ENCODE measurements at regions not wholly inside any gene's neighbourhood (a gene's known extent, or its start where the extent isn't known, plus 50 kb on each side); places are given as distances from the start of the nearest gene placed in this dataset.
"Not testable (repeated sequence)": the region's sequence is repeated elsewhere in the genome, so short reads cannot be mapped to it uniquely, and the experiment has no call there.

DNA sequence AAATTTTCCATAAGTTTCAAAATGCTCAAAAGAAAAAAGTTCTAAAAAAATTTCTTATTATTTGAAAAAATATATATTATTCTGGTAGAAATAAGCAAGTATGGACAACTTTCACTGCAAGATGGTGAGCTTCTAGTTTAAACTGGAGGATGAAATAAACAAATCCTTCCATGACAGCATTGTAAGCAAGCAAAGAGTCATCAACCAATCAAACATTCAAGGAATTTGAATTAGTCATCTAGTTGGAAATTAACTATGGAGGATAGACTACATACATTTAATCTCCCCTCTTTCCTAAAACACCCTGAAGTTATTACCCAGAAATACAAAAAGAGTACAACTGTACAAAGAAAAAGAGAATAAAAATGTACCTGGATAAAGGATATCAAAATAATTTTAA is 51.0 kb upstream of the IRX5 start:
- Histone ChIP-seq H3K4me1 (no peaks in the 10 kb centered on the region), H3K36me3 (no peaks in the 10 kb centered on the region), H3K27me3 (no peaks in the 10 kb centered on the region), H3K9me3 (no peaks in the 10 kb centered on the region), H3K27ac (no peak overlapping the region), H3K4me3 (no peak overlapping the region)
- TF ChIP-seq POLR2A (IDR thresholded peaks at IDR 0.05) = no peak
- no peak for TF ChIP-seq EP300 (IDR thresholded peaks at IDR 0.05)
- TF ChIP-seq, protein P1, sequence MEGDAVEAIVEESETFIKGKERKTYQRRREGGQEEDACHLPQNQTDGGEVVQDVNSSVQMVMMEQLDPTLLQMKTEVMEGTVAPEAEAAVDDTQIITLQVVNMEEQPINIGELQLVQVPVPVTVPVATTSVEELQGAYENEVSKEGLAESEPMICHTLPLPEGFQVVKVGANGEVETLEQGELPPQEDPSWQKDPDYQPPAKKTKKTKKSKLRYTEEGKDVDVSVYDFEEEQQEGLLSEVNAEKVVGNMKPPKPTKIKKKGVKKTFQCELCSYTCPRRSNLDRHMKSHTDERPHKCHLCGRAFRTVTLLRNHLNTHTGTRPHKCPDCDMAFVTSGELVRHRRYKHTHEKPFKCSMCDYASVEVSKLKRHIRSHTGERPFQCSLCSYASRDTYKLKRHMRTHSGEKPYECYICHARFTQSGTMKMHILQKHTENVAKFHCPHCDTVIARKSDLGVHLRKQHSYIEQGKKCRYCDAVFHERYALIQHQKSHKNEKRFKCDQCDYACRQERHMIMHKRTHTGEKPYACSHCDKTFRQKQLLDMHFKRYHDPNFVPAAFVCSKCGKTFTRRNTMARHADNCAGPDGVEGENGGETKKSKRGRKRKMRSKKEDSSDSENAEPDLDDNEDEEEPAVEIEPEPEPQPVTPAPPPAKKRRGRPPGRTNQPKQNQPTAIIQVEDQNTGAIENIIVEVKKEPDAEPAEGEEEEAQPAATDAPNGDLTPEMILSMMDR (IDR thresholded peaks at IDR 0.05) = no peak
- TF ChIP-seq POLR2AphosphoS5 (IDR thresholded peaks at IDR 0.05) = no peak
- DNase-seq (ENCODE audit: low spot score in 2 of 2) = no peak

DNA sequence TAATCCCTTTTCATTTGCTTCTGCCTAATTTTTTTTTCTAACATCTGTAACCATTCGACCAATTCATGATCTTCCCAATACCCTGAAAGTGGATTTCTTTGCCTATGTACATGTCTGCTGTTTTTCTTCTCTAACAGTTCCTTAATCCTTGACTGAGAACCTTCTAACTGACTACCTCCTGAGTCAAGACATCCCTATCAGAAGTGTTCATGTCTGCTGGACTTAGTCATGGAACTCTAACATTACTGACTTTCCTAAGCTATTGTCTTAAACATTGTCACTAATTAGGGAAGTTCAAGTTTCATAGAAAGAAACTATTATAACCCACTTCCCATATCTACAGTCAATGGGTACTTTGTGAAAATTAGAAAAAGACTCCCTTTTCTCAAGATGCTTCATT is 52.4 kb upstream of the IRX5 start:
- Histone ChIP-seq H3K27ac (no peak overlapping the region), H3K4me1 (no peaks in the 10 kb centered on the region), H3K36me3 (no peaks in the 10 kb centered on the region), H3K9me3 (no peaks in the 10 kb centered on the region), H3K27me3 (no peaks in the 10 kb centered on the region), H3K4me3 (no peak overlapping the region)
- TF ChIP-seq POLR2A (IDR thresholded peaks at IDR 0.05) (no peak), EP300 (IDR thresholded peaks at IDR 0.05) (no peak), POLR2AphosphoS5 (IDR thresholded peaks at IDR 0.05) (no peak)
- TF ChIP-seq, protein P1 (IDR thresholded peaks at IDR 0.05) = no peak
- 74% methylated on average over 1 of the region's 1 CpG for WGBS
- no peak for DNase-seq (ENCODE audit: low spot score in 2 of 2)

DNA sequence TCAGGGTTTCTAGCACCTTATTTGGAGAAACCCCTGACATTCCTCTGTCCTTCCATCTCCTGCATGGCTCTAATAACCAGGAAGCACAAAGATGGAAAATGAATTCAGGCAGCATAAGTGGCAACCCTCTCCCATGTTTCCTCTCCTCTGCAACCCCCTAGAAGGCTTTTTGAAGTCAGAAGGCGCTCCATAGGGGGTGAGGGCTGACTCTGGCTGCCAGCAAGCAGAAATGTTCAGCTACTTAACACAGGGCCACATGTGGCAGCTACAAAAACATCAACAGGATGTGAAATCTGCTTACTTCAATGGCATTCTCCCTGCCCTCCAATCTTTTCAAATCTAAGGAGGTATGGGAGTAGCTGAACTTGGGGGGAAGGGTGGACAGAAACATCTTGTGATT is 55.2 kb upstream of the IRX5 start:
- no peak for DNase-seq (ENCODE audit: low spot score in 2 of 2)

DNA sequence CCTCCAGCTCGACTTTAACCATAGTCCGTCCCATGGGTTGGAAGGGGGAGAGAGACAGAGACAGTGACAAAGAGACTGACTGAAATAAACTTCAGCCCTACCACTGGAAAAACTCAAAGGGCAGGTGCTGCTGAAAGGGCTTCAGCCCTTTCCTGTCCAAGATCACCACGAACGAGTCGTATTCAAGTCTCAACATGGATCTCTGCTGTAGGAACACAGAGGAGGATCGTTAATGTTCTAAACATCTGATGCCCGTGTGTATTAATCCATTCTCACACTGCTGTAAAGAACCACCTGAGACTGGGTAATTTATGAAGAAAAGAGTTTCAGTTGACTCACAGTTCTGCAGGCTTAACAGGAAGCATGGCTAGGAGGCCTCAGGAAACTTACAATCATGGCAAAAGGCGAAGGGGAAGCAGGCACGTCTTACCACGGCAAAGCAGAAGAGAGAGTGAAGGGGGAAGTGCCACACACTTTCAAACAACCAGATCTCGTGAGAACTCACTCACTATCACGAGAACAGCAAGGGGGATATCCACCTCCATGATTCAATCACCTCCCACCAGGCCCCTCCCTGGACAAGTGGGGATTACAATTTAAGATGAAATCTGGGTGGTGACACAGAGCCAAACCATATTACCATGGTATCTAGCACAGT is 56.8 kb upstream of the IRX5 start:
- not testable (repeated sequence) for H3K27ac ChIP-seq; DNase-seq (ENCODE audit: low spot score in 2 of 2); H3K9me3 ChIP-seq; H3K36me3 ChIP-seq; H3K4me1 ChIP-seq; H3K27me3 ChIP-seq; H3K4me3 ChIP-seq
- WGBS = 72% methylated on average over 12 of the region's 12 CpGs

More for the DNA sequence above, 55.2 kb upstream of the IRX5 start:
- H3K36me3 ChIP-seq = no peaks in the 10 kb centered on the region
- H3K9me3 ChIP-seq = no peaks in the 10 kb centered on the region
- H3K4me1 ChIP-seq = no peaks in the 10 kb centered on the region
- H3K4me3 ChIP-seq = no peak overlapping the region
- TF ChIP-seq POLR2AphosphoS5 (IDR thresholded peaks at IDR 0.05) = no peak
- TF ChIP-seq, protein P1 (IDR thresholded peaks at IDR 0.05) = no peak
- no peak for TF ChIP-seq POLR2A (IDR thresholded peaks at IDR 0.05)
- no peak for TF ChIP-seq EP300 (IDR thresholded peaks at IDR 0.05)
- WGBS = 100% methylated on average over 1 of the region's 1 CpG
- no peak overlapping the region for H3K27ac ChIP-seq
- H3K27me3 ChIP-seq = no peaks in the 10 kb centered on the region

DNA sequence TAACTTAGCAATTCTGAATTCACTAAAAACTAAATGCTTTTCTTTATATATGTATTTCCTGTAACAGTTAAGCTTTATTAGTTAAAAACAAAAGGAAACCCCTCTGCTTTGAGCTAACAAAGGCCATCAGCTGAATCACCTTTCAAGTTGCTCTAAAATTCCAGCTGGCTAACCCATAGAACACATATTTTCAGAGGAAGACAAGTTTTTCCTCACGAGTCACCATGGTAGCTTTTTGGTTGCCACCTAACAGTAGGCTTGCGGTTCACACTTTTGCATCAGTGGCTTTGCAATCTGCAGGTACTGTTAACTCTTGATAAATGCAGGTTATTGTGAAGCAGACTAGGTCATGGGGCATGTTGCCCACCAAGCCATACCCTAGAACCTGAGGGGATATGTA is 57.6 kb upstream of the IRX5 start:
- TF ChIP-seq, protein P1 (IDR thresholded peaks at IDR 0.05) = no peak
- TF ChIP-seq POLR2AphosphoS5 (IDR thresholded peaks at IDR 0.05) (no peak), EP300 (IDR thresholded peaks at IDR 0.05) (no peak), POLR2A (IDR thresholded peaks at IDR 0.05) (no peak)
- H3K9me3 ChIP-seq = no peaks in the 10 kb centered on the region
- no peak for DNase-seq (ENCODE audit: low spot score in 2 of 2)
- H3K4me1 ChIP-seq = no peaks in the 10 kb centered on the region
- 100% methylated on average over 2 of the region's 2 CpGs for WGBS
- H3K27me3 ChIP-seq = no peaks in the 10 kb centered on the region
- no peak overlapping the region for H3K4me3 ChIP-seq
- no peak overlapping the region for H3K27ac ChIP-seq
- H3K36me3 ChIP-seq = no peaks in the 10 kb centered on the region

DNA sequence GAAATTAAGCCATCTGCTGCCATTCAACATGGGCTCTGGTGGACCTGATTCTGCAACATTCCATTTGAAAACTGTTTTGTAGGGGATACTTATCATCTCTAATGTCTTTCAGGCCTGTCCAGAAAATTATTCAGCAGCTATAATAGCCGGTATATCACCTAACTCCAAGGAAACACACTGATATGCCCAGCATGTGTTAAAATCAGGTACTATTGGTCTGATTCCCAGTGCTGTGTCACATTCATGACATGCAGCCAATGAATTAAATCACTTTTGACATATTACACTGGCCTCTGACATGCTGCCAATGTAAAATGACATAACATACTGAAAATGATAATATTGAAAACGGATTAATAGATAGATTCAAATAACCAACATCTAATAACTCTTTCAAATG is 60.5 kb upstream of the IRX5 start:
- TF ChIP-seq, protein P1 (IDR thresholded peaks at IDR 0.05) = no peak
- TF ChIP-seq POLR2AphosphoS5 (IDR thresholded peaks at IDR 0.05) = no peak
- no peak for TF ChIP-seq POLR2A (IDR thresholded peaks at IDR 0.05)
- no peak for TF ChIP-seq EP300 (IDR thresholded peaks at IDR 0.05)
- DNase-seq (ENCODE audit: low spot score in 2 of 2) = no peak
- Histone ChIP-seq H3K27me3 (no peaks in the 10 kb centered on the region), H3K9me3 (no peaks in the 10 kb centered on the region), H3K27ac (no peak overlapping the region), H3K4me1 (no peaks in the 10 kb centered on the region), H3K36me3 (no peaks in the 10 kb centered on the region), H3K4me3 (no peak overlapping the region)
- WGBS = 59% methylated on average over 2 of the region's 2 CpGs

Data from suprapubic skin (tissue), 4 donors.